ENCODE measurements at regions not wholly inside any gene's neighbourhood (a gene's known extent, or its start where the extent isn't known, plus 50 kb on each side); places are given as distances from the start of the nearest gene placed in this dataset.

DNA sequence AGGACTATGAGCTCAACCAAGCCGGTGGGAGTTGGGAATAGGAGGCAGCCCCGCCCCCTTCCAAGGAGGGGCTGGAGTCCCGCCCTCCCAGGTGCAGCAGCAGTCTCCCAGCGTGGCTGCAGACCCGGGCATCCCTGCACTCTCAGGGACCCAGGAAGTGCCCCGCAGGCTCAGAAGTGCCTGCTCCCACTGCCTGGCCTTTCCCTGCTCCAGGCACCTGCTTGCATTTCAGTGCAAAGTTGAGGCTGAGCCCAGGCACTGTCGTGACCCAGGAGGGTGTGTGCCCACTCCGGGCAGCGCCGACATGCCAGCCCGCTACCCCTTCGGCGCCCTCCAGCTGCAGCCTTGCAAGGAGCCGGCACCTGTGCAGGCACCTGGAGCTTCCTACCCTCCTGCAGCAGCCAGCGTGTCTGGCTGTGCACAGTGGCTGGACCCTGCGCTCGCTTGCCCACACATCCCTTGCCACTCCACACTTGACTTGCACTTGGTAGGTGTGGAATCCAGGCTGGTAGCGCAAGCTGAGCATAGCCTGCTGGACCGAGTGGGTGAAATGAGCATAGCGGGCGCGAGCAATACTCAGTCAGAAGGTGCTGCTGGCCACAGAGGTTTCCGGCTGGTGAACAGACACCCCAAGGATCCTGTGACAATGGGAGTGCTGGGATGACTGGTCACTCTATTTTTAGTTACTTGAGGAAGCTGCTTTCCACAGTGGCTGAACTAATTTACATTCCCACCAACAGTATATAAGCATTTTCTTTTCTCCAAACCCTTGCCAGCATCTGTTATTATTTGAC, 236.3 kb downstream of the PCDH10 start:
- Mint-ChIP-seq H3K36me3 (no peaks in the 10 kb centered on the region), H3K27me3 (ENCODE audit: low read depth) (no peaks in the 10 kb centered on the region), H3K4me3 (no peak overlapping the region), H3K27ac (no peak overlapping the region), H3K9me3 (peaks cover 3% of the 10 kb centered on the region; the same call in 1 of the 2 replicates), H3K4me1 (peaks cover 10% of the 10 kb centered on the region)
- POLR2A ChIA-PET: no interaction called here
- CTCF ChIA-PET: interaction anchor here (0.7 kb wide), 1 partner anchor 239 kb away, joined by 3 read pairs; no protein-coding TSS in a partner anchor
- TF ChIP-seq, protein P1, sequence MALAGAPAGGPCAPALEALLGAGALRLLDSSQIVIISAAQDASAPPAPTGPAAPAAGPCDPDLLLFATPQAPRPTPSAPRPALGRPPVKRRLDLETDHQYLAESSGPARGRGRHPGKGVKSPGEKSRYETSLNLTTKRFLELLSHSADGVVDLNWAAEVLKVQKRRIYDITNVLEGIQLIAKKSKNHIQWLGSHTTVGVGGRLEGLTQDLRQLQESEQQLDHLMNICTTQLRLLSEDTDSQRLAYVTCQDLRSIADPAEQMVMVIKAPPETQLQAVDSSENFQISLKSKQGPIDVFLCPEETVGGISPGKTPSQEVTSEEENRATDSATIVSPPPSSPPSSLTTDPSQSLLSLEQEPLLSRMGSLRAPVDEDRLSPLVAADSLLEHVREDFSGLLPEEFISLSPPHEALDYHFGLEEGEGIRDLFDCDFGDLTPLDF (CRISPR knock-in tag; IDR thresholded peaks at IDR 0.05): no peak
- no peak for TF ChIP-seq ZSCAN18 (CRISPR knock-in tag; IDR thresholded peaks at IDR 0.05)
- no peak for TF ChIP-seq PRRX2 (CRISPR knock-in tag; IDR thresholded peaks at IDR 0.05)
- no peak for TF ChIP-seq FOXJ3 (CRISPR knock-in tag; IDR thresholded peaks at IDR 0.05; ENCODE audit: borderline replicate concordance)
- TF ChIP-seq NFE2L1 (CRISPR knock-in tag; IDR thresholded peaks at IDR 0.05): no peak
- TF ChIP-seq, protein P2, sequence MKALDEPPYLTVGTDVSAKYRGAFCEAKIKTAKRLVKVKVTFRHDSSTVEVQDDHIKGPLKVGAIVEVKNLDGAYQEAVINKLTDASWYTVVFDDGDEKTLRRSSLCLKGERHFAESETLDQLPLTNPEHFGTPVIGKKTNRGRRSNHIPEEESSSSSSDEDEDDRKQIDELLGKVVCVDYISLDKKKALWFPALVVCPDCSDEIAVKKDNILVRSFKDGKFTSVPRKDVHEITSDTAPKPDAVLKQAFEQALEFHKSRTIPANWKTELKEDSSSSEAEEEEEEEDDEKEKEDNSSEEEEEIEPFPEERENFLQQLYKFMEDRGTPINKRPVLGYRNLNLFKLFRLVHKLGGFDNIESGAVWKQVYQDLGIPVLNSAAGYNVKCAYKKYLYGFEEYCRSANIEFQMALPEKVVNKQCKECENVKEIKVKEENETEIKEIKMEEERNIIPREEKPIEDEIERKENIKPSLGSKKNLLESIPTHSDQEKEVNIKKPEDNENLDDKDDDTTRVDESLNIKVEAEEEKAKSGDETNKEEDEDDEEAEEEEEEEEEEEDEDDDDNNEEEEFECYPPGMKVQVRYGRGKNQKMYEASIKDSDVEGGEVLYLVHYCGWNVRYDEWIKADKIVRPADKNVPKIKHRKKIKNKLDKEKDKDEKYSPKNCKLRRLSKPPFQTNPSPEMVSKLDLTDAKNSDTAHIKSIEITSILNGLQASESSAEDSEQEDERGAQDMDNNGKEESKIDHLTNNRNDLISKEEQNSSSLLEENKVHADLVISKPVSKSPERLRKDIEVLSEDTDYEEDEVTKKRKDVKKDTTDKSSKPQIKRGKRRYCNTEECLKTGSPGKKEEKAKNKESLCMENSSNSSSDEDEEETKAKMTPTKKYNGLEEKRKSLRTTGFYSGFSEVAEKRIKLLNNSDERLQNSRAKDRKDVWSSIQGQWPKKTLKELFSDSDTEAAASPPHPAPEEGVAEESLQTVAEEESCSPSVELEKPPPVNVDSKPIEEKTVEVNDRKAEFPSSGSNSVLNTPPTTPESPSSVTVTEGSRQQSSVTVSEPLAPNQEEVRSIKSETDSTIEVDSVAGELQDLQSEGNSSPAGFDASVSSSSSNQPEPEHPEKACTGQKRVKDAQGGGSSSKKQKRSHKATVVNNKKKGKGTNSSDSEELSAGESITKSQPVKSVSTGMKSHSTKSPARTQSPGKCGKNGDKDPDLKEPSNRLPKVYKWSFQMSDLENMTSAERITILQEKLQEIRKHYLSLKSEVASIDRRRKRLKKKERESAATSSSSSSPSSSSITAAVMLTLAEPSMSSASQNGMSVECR (CRISPR knock-in tag; IDR thresholded peaks at IDR 0.05; ENCODE audit: borderline replicate concordance): no peak
- no peak for TF ChIP-seq ZNF416 (CRISPR knock-in tag; IDR thresholded peaks at IDR 0.05)
- no peak for TF ChIP-seq RORB (CRISPR knock-in tag; IDR thresholded peaks at IDR 0.05)
- TF ChIP-seq CTCF (IDR thresholded peaks at IDR 0.05): no peak
- TF ChIP-seq IRF2 (CRISPR knock-in tag; IDR thresholded peaks at IDR 0.05; ENCODE audit: borderline replicate concordance, low read depth): no peak
- TF ChIP-seq, protein P3, sequence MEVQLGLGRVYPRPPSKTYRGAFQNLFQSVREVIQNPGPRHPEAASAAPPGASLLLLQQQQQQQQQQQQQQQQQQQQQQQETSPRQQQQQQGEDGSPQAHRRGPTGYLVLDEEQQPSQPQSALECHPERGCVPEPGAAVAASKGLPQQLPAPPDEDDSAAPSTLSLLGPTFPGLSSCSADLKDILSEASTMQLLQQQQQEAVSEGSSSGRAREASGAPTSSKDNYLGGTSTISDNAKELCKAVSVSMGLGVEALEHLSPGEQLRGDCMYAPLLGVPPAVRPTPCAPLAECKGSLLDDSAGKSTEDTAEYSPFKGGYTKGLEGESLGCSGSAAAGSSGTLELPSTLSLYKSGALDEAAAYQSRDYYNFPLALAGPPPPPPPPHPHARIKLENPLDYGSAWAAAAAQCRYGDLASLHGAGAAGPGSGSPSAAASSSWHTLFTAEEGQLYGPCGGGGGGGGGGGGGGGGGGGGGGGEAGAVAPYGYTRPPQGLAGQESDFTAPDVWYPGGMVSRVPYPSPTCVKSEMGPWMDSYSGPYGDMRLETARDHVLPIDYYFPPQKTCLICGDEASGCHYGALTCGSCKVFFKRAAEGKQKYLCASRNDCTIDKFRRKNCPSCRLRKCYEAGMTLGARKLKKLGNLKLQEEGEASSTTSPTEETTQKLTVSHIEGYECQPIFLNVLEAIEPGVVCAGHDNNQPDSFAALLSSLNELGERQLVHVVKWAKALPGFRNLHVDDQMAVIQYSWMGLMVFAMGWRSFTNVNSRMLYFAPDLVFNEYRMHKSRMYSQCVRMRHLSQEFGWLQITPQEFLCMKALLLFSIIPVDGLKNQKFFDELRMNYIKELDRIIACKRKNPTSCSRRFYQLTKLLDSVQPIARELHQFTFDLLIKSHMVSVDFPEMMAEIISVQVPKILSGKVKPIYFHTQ (CRISPR knock-in tag; IDR thresholded peaks at IDR 0.05): no peak
- TF ChIP-seq ZNF121 (CRISPR knock-in tag; IDR thresholded peaks at IDR 0.05): no peak
- TF ChIP-seq EMX1 (CRISPR knock-in tag; IDR thresholded peaks at IDR 0.05): no peak
- TF ChIP-seq ATF1 (CRISPR knock-in tag; IDR thresholded peaks at IDR 0.05): no peak
- TF ChIP-seq E2F4 (CRISPR knock-in tag; IDR thresholded peaks at IDR 0.05; ENCODE audit: borderline replicate concordance, low read depth): no peak
- TF ChIP-seq, protein P4, sequence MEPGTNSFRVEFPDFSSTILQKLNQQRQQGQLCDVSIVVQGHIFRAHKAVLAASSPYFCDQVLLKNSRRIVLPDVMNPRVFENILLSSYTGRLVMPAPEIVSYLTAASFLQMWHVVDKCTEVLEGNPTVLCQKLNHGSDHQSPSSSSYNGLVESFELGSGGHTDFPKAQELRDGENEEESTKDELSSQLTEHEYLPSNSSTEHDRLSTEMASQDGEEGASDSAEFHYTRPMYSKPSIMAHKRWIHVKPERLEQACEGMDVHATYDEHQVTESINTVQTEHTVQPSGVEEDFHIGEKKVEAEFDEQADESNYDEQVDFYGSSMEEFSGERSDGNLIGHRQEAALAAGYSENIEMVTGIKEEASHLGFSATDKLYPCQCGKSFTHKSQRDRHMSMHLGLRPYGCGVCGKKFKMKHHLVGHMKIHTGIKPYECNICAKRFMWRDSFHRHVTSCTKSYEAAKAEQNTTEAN (CRISPR knock-in tag; IDR thresholded peaks at IDR 0.05): no peak
- no peak for TF ChIP-seq SMAD3 (CRISPR knock-in tag; IDR thresholded peaks at IDR 0.05; ENCODE audit: borderline replicate concordance)
- no peak for TF ChIP-seq ZNF263 (CRISPR knock-in tag; IDR thresholded peaks at IDR 0.05; ENCODE audit: low read depth)
- TF ChIP-seq, protein P5, sequence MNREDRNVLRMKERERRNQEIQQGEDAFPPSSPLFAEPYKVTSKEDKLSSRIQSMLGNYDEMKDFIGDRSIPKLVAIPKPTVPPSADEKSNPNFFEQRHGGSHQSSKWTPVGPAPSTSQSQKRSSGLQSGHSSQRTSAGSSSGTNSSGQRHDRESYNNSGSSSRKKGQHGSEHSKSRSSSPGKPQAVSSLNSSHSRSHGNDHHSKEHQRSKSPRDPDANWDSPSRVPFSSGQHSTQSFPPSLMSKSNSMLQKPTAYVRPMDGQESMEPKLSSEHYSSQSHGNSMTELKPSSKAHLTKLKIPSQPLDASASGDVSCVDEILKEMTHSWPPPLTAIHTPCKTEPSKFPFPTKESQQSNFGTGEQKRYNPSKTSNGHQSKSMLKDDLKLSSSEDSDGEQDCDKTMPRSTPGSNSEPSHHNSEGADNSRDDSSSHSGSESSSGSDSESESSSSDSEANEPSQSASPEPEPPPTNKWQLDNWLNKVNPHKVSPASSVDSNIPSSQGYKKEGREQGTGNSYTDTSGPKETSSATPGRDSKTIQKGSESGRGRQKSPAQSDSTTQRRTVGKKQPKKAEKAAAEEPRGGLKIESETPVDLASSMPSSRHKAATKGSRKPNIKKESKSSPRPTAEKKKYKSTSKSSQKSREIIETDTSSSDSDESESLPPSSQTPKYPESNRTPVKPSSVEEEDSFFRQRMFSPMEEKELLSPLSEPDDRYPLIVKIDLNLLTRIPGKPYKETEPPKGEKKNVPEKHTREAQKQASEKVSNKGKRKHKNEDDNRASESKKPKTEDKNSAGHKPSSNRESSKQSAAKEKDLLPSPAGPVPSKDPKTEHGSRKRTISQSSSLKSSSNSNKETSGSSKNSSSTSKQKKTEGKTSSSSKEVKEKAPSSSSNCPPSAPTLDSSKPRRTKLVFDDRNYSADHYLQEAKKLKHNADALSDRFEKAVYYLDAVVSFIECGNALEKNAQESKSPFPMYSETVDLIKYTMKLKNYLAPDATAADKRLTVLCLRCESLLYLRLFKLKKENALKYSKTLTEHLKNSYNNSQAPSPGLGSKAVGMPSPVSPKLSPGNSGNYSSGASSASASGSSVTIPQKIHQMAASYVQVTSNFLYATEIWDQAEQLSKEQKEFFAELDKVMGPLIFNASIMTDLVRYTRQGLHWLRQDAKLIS (CRISPR knock-in tag; IDR thresholded peaks at IDR 0.05; ENCODE audit: borderline replicate concordance): no peak
- peak; percentile 85 for ATAC-seq
- peak; percentile 32 for DNase-seq (ENCODE audit: low spot score)

Measured in WTC11 (cell line).